Epithelial cell of esophagus (primary cell): ENCODE measurements at regions not wholly inside any gene's neighbourhood (a gene's known extent, or its start where the extent isn't known, plus 50 kb on each side); places are given as distances from the start of the nearest gene placed in this dataset.

Experiments
- DNase-seq: peaks from one replicate; pipeline ENCODE4 v3.0.0; 2010; ENCODE audit warnings: low read depth
- H3K4me3 ChIP-seq: 2 replicates; pipeline ENCODE4 v1.5.1; 2011; ENCODE audit warnings: mild to moderate bottlenecking, low read length, control low read depth
- CTCF ChIP-seq: IDR thresholded peaks from 2 replicates; pipeline ENCODE4 v1.5.1; 2011; ENCODE audit warnings: low read depth, mild to moderate bottlenecking, low read length, control low read depth, inconsistent platforms; ENCODE audit not compliant: insufficient read depth; ENCODE audit errors: missing control alignments

GRCh38 chr6:163955096-163955495 is 540.6 kb downstream of the QKI start:
- no peak for TF ChIP-seq CTCF
- H3K4me3 ChIP-seq = no peak overlapping the region
- DNase-seq = peak; percentile 38

GRCh38 chr6:163954088-163954775 is 539.7 kb downstream of the QKI start:
- no peak overlapping the region for H3K4me3 ChIP-seq
- TF ChIP-seq CTCF = no peak
- no peak for DNase-seq

- H3K4me3 ChIP-seq = no peak overlapping the region
- TF ChIP-seq CTCF = no peak
- no peak for DNase-seq
Observed at GRCh38 chr6:163952005-163952404, 537.5 kb downstream of the QKI start.

GRCh38 chr6:163951326-163951725 is 536.8 kb downstream of the QKI start:
- TF ChIP-seq CTCF = no peak
- no peak for DNase-seq
- H3K4me3 ChIP-seq = no peak overlapping the region

GRCh38 chr6:163950159-163950558 is 535.6 kb downstream of the QKI start:
- no peak for TF ChIP-seq CTCF
- no peak for DNase-seq

GRCh38 chr6:163949431-163949830 is 534.9 kb downstream of the QKI start:
- no peak for TF ChIP-seq CTCF
- no peak overlapping the region for H3K4me3 ChIP-seq
- DNase-seq = no peak

More at GRCh38 chr6:163950159-163950558, 535.6 kb downstream of the QKI start:
- H3K4me3 ChIP-seq = no peak overlapping the region

GRCh38 chr6:163948250-163948649 is 533.7 kb downstream of the QKI start:
- DNase-seq = no peak
- no peak for TF ChIP-seq CTCF
- no peak overlapping the region for H3K4me3 ChIP-seq
